Heart right ventricle (tissue), 16 donors: ENCODE measurements at regions not wholly inside any gene's neighbourhood (a gene's known extent, or its start where the extent isn't known, plus 50 kb on each side); places are given as distances from the start of the nearest gene placed in this dataset.

Experiments
- ATAC-seq, 8 donors: fragments of 200-7000 bp; cut with Tn5 transposase; one replicate each; pipeline ENCODE4 v1.9.1; 2020; ENCODE audit warnings: mild to moderate bottlenecking in 8 of 8, moderate library complexity in 8 of 8, moderate number of reproducible peaks in 1 of 8
- DNase-seq, 2 donors: peaks; one replicate each; pipeline ENCODE4 v3.0.0-alpha.2; 2020
- H3K27ac ChIP-seq, 10 donors: fragments of 200-600 bp; sonication (generic) in 2 of 10; one replicate each; pipeline versions ENCODE4 v1.5.0 to v1.8.0; 2020 to 2022; ENCODE audit warnings: mild to moderate bottlenecking in 3 of 10
- H3K27me3 ChIP-seq, 7 donors: fragments of 200-600 bp; one replicate each; pipeline ENCODE4 v1.8.0; 2021 to 2022; ENCODE audit warnings: mild to moderate bottlenecking in 2 of 7
- H3K36me3 ChIP-seq, 9 donors: fragments of 200-600 bp; sonication (generic) in 1 of 9; one replicate each; pipeline versions ENCODE4 v1.5.0 to v1.8.0; 2020 to 2022; ENCODE audit warnings: mild to moderate bottlenecking in 2 of 9
- H3K4me1 ChIP-seq, 9 donors: fragments of 200-600 bp; sonication (generic) in 1 of 9; one replicate each; pipeline versions ENCODE4 v1.5.0 to v1.8.0; 2020 to 2022; ENCODE audit warnings: mild to moderate bottlenecking in 4 of 9
- H3K4me3 ChIP-seq, 10 donors: fragments of 200-600 bp; sonication (generic) in 2 of 10; one replicate each; pipeline versions ENCODE4 v1.5.0 to v1.8.0; 2020 to 2022; ENCODE audit warnings: mild to moderate bottlenecking in 7 of 10, moderate library complexity in 2 of 10
- H3K9me3 ChIP-seq, 11 donors: fragments of 200-600 bp in 10 of 11; sonication (generic) in 2 of 11; one replicate each; pipeline versions ENCODE4 v1.5.0 to v1.8.0; 2013 to 2022; ENCODE audit warnings: mild to moderate bottlenecking in 2 of 11, control low read depth in 1 of 11, moderate library complexity in 1 of 11
- WGBS, 2 donors: extraction: QIAGEN DNeasy Blood & Tissue Kit; methylation state at CpG; one replicate each; pipeline ENCODE4 v1.1.7; 2013; ENCODE audit warnings: inconsistent platforms in 1 of 2; 5-methylcytosine and 5-hydroxymethylcytosine counted together
- intact Hi-C, 10 donors: fragments of 100-400 bp; cut with DNase I; formaldehyde crosslinking; loops; one replicate each; pipeline versions ENCODE4 v1.11.1 to v1.14.2; 2022
- TF ChIP-seq, protein P1 (sequence below), 9 donors: fragments of 200-600 bp; sonication (generic) in 2 of 9; IDR thresholded peaks; one replicate each; pipeline versions ENCODE4 v1.5.0 to v1.8.0; 2021 to 2022; ENCODE audit warnings: antibody characterized with exemption in 9 of 9, mild to moderate bottlenecking in 5 of 9, moderate library complexity in 1 of 9
- donor health status: Arrhythmogenic right ventricular cardiomyopathy.
- donor health status: ischemic (EF 13 %, LVEDD 7.1; RV severe dilation, severe dysfunction).
- donor health status: healthy with polysubstance abuse.
- donor health status: DM: no; HTN: yes; CAD: no.
- donor health status: DM: no; HTN: no; CAD: no.
- donor health status: ischemic (EF 25% LVEDD 6.9; RV normal size, moderate dysfunction).
- donor health status: ischemic (EF 25% LVEDD 5.7; RV mildly dilated, moderate dysfunction).
- donor health status: healthy.
- donor health status: DM: yes; HTN: yes; CAD: no.
- donor health status: Ischemic cardiomyopathy.
- donor health status: ischemic (EF 35%, LVEDD 5.7; RV mildly dilated, moderate dysfunction).
- donor health status: nonischemic (EF 11% LVEDD 7.7; RV severe dilation, severe dysfunction).
- donor health status: DM: yes; HTN: yes; CAD: no.
- donor health status: PGD.
- donor health status: ischemic (EF 29% LVEDD 5.4; RV normal size, mild dysfunction).
- donor health status: nonischemic (EF 23%, LVEDD 6.1; RV moderate dilation, normal function).

DNA sequence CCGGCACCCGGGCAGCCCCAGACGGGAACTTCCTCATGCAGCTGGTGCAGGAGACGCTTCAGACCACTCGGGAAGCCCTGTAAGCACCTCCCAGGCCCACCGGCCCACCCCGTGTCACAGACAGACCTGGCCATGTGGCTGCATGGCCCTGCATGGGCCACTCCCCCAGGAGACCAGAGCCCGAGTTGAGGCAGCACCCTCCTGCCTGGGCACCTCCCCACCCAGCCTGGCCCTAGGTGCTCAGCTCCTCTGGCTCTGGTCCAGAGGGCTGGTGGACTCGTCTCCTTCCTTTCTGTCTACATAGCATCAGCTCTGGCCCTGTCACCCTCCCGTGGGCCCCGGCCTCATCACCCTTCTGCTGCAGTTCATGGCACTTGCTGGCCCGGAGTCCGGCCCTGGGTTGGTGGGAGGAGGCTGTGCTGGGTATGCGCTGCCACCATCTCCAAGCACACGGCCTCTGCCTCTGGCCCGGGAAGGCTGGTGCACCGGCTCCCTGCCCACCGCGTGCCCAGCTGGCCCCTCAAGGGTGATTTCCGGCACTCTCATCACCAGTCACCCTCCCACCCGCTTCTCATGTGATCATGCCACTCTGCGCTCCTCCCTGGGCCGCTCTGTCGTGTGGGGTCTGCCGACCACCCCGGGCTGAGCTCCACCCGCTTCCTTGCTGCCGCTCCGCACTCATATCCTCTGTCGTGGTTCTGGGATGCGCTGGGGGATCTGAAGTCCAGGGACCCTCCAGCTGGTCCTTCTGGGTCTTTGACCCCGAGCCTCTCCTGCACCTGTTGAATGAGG lies 53.1 kb upstream of the DPYSL4 start:
- Histone ChIP-seq H3K4me1 (no peaks in the 10 kb centered on the region), H3K27ac (no peak overlapping the region), H3K9me3 (peaks cover 0 to under 1% (median 0%) of the 10 kb centered on the region in 11 donors), H3K36me3 (peaks cover 0 to 7% (median 0%) of the 10 kb centered on the region in 9 donors), H3K27me3 (peaks cover 0 to 9% (median 0%) of the 10 kb centered on the region in 7 donors), H3K4me3 (no peak overlapping the region)
- ATAC-seq: peak in 1 of 8 donors; percentile 39
- WGBS, 2 donors: 80 to 87% methylated on average over 32 of the region's 32 CpGs
- no peak for DNase-seq
- intact Hi-C loops: loop anchor here in 1 of 10 donors (10.0 kb wide), 1 partner anchor 99 kb away; no protein-coding TSS in a partner anchor
- TF ChIP-seq, protein P1, sequence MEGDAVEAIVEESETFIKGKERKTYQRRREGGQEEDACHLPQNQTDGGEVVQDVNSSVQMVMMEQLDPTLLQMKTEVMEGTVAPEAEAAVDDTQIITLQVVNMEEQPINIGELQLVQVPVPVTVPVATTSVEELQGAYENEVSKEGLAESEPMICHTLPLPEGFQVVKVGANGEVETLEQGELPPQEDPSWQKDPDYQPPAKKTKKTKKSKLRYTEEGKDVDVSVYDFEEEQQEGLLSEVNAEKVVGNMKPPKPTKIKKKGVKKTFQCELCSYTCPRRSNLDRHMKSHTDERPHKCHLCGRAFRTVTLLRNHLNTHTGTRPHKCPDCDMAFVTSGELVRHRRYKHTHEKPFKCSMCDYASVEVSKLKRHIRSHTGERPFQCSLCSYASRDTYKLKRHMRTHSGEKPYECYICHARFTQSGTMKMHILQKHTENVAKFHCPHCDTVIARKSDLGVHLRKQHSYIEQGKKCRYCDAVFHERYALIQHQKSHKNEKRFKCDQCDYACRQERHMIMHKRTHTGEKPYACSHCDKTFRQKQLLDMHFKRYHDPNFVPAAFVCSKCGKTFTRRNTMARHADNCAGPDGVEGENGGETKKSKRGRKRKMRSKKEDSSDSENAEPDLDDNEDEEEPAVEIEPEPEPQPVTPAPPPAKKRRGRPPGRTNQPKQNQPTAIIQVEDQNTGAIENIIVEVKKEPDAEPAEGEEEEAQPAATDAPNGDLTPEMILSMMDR (IDR thresholded peaks at IDR 0.05): no peak

DNA sequence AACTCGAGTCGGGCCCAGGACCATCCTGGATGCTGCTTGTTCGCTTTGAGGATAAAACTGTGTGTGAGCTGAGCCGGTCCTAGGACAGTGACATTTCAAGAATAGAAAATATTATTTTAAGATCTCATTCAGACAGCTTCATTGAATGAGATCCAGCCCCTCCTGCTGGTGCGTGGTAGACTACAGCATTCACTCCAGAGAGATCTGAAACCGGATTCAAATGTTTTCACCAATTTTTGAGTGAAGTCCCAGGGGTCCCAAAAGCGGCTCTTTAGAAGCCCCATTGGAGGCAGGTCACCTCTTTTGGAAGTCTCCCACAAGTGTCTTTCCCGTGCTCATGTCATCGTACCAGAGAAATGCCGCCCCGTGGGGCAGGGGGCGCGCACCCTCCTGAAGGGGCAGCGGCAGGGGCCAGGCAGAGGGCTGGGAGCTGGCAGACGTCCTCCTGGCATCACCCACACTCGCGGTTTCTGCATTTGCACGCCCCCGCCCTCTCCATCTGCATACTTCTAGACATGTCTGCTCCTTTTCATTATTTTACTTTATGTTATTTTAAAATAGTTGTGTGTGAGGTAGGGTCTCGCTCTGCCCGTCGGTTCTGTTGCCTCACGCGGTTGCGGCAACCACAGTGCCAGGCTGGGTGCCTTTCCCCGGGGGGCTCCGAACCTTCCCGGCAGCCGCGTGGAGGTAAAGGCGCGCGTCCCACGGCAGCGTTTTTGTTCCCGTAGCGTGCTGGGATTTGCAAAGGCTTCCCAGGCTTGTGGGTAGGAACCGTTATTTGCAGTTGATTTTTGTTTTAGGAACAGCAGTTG lies 52.3 kb upstream of the DPYSL4 start:
- H3K9me3 ChIP-seq: no peaks in the 10 kb centered on the region
- DNase-seq: peak in 1 of 2 donors; percentile 7
- intact Hi-C loops: loop anchor here in 2 of 10 donors (5.0 to 10.0 kb wide), 2 partner anchors 92 to 100 kb away; no protein-coding TSS in a partner anchor
- TF ChIP-seq, protein P1 (IDR thresholded peaks at IDR 0.05): peak in 1 of 9 donors; percentile 9
- 84 to 85% methylated on average over 38 of the region's 38 CpGs for WGBS, 2 donors
- no peak for ATAC-seq
- no peak overlapping the region for H3K4me3 ChIP-seq
- no peaks in the 10 kb centered on the region for H3K4me1 ChIP-seq
- no peak overlapping the region for H3K27ac ChIP-seq
- H3K36me3 ChIP-seq: peaks cover 0 to 7% (median 0%) of the 10 kb centered on the region in 9 donors
- H3K27me3 ChIP-seq: peaks cover 0 to 9% (median 0%) of the 10 kb centered on the region in 7 donors

DNA sequence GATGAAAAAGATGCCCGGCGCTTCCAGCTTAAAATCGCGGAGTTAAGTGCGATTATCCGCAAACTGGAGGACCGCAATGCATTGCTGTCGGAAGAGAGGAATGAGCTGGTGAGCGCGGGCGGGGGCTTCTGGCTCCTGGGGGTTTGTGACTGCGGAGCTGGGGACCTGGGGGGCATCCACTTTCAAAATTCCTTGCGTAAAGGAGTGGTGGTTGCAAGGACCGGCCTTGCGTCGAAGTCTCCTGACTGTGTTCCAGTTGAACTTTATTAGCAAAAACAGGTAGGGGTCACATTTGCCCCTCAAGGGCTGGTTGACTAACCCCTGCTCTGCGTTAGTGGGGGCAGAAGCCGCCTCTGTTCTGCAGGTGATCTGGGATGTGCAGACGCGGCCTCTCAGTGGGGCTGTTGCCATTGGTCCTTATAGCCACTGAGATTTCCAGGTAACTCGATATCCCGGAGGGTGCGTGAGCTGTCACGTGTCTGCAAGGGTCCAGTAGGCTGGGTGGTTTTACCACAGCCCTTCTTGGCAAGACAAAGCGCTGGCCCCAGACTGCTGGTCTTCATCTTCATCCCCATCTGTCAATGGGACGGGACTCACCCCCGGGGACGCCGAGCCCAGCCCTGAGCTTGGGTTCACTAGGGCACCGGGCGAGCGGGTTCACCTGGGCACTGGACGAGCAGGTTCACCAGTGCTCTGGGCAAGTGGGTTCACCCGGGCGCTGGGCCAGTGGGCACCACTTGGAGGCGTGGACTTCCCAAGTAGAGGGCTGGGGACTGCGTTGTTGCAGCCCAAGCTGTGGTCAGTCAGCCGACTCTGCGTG lies 51.5 kb upstream of the DPYSL4 start:
- H3K4me3 ChIP-seq: no peak overlapping the region
- ATAC-seq (no peak), DNase-seq (peak in 1 of 2 donors; percentile 7)
- no peaks in the 10 kb centered on the region for H3K9me3 ChIP-seq
- intact Hi-C loops: loop anchor here in 2 of 10 donors (5.0 to 10.0 kb wide), 2 partner anchors 93 to 100 kb away; no protein-coding TSS in a partner anchor
- TF ChIP-seq, protein P1 (IDR thresholded peaks at IDR 0.05): no peak
- H3K4me1 ChIP-seq: no peaks in the 10 kb centered on the region
- no peak overlapping the region for H3K27ac ChIP-seq
- H3K27me3 ChIP-seq: peaks cover 0 to 9% (median 0%) of the 10 kb centered on the region in 7 donors
- 87 to 88% methylated on average over 39 of the region's 39 CpGs for WGBS, 2 donors
- H3K36me3 ChIP-seq: peaks cover 0 to 7% (median 0%) of the 10 kb centered on the region in 9 donors
